ENCODE measurements at regions not wholly inside any gene's neighbourhood (a gene's known extent, or its start where the extent isn't known, plus 50 kb on each side); places are given as distances from the start of the nearest gene placed in this dataset.

DNA sequence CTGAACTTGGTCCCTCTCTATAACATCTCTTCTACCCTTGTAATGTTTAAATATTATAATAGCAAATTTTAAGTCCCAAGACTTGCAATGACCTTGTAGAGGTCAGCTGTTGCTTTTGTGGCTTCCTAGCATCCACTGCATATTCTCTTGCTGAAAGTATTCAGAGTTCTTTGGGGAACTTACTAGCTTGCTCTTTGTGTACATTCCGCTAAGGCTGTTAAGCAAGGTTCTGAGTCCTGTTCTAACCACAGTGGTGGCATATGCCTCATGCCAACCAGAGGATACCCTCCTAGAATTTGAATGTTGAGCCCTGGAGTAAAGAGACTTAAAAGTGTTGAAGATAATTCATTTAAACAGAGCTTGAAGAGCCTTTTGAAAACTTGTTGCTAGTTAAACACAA, 570.9 kb downstream of the TLE1 start:
- TF ChIP-seq, protein P1, sequence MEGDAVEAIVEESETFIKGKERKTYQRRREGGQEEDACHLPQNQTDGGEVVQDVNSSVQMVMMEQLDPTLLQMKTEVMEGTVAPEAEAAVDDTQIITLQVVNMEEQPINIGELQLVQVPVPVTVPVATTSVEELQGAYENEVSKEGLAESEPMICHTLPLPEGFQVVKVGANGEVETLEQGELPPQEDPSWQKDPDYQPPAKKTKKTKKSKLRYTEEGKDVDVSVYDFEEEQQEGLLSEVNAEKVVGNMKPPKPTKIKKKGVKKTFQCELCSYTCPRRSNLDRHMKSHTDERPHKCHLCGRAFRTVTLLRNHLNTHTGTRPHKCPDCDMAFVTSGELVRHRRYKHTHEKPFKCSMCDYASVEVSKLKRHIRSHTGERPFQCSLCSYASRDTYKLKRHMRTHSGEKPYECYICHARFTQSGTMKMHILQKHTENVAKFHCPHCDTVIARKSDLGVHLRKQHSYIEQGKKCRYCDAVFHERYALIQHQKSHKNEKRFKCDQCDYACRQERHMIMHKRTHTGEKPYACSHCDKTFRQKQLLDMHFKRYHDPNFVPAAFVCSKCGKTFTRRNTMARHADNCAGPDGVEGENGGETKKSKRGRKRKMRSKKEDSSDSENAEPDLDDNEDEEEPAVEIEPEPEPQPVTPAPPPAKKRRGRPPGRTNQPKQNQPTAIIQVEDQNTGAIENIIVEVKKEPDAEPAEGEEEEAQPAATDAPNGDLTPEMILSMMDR (IDR thresholded peaks at IDR 0.05), result no peak
- TF ChIP-seq POLR2AphosphoS5 (IDR thresholded peaks at IDR 0.05; ENCODE audit: low read depth, low read length) (no peak), SIN3A (IDR thresholded peaks at IDR 0.05; ENCODE audit: borderline replicate concordance, insufficient read depth, low read depth, low read length) (no peak), TCF7L2 (IDR thresholded peaks at IDR 0.05; ENCODE audit: low read depth, low read length) (no peak)

All from Panc1 (cell line).